NCI-H82 treated with DMSO at 0.1 percent for 48 hours (cell line): ENCODE measurements at regions not wholly inside any gene's neighbourhood (a gene's known extent, or its start where the extent isn't known, plus 50 kb on each side); places are given as distances from the start of the nearest gene placed in this dataset.

Experiments
- DNase-seq: peaks from one replicate; lab custom pipeline; 2025; ENCODE audit not compliant: unreplicated experiment; lab: John Stamatoyannopoulos, UW

DNA sequence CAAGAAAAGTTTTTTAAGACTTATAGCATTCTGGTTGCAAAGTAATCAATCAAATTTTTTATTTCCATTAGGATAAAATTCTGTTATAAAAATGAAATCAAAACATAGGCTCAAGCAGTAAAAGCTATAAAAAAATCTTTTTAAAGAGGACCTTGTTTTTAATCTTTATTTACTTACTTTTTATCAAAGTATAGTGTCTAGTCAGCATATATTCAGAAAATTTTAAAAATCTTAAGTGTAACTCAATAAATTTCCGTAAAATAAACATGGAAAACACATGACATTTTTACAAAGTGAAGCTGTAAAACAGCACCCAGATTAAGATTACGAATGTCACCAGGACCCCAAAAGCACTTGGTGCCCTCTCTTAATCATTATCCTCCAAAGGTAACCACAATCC is 302.4 kb downstream of the TMEM161B start:
- no peak for DNase-seq

DNA sequence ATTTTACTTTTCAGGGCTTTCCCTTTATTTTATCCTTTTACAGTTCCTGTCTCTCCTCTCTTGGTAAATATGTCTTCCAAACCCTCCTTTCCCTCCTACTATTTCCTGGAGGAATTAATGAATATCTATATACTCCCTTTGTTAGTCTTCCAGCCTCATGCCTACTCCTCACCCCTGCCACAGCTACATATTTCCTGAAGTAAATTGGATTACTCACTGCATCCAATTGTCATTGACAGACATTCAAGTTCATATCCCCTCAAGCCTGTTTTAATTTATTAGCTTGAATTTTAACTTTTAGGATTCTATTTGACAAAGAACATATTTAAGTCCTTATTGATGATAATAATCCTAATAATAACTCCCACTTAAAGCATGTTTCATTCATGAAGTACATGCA is 314.5 kb downstream of the TMEM161B start:
- no peak for DNase-seq

DNA sequence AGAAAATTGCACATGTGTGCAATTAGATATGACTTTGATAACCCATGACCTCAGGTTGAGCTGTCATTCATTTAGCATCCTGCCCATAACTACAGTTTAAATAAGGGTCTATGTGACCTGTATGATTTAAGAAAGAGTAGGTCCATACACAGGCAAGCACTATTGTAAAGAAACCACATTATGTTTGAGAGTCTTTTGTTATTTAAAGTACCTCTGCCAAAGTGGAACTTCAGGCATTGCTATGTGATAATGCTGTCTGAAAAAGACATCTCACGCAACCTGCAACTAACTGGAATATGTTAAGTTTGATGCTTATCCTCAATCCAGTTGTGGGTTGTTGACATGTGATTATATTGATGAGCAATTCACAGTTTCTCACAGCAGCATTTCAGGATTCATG is 317.0 kb downstream of the TMEM161B start:
- DNase-seq: no peak

DNA sequence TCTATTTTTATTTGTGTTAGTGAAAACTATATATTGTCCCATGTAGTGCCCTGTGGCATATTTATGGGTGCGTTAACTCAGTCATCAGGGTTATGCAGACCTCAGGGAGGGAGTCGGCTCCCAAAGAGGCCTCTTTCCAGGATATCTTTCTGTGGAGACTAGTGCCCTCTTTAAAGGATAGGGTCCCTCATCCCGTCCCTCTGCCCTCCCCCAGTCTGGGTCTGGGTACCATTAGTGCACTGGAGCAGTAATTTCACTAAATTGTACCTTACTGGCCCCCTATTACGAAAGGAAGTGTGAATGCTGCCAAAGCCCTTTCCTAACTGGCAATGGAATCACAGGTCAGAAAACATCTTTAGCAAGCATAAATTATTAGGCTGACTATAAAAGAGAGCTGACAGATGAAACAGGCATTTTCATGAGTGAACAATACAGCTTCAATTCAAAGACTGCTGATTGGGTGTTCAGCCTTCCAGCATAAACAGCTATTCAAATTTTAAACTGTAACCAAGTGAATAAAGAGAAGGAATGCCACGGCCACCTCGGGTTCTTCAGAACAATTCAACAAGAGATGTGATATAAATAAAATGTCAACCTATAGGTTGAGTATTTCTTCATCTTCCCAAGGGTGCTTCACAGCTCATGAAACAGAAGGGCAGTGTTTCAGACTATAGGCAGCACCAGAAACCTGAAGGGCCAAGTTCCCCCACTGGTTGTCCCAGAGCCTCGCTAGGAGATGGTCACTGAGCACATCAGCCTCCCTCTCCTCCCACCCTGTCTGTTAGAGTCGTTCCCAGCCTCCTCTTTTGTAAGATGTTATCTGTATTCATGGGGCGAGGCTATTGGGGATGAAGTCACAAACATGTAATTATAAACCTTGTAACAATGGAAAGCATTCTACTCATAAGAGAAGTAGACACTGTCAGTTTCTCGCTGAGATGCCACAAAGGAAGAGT is 318.7 kb downstream of the TMEM161B start:
- DNase-seq: no peak

DNA sequence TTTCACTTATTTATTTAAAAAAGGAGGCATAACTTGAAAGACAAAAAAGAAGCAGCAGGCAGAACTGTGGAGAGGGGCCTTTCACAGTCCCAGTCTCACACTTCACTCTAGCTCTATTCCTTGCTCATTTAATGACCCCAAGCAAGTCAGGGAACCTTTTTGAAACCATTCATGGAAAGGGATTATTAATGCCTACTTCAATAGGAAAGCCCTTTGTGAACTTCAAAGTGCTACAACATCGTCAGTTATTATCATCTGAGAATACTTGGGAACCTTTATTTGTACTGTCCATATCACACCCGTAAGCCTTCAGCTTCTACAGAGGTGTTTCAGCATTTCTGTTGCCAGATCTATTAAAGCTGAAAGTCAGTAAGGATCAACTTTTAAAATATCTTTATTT is 320.2 kb downstream of the TMEM161B start:
- DNase-seq: no peak

DNA sequence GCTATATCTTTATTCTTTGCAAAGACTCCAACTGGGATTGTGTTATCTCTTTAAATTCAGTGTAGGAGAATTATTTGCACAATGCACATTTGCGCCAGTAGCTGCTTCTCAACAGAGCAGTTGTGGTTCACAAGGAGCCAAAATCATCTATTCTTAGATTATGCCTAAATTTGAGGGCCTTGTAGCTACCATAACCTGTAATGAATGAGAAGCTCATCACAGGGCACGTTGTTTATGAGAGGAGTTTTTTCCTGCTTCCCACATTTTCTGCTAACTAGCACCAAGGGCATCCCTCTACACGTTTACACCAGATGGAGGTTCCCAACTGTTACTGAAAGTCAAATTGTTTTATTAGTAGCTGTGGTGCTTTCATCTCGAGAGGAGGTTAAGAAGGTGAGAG is 322.4 kb downstream of the TMEM161B start:
- DNase-seq: no peak

DNA sequence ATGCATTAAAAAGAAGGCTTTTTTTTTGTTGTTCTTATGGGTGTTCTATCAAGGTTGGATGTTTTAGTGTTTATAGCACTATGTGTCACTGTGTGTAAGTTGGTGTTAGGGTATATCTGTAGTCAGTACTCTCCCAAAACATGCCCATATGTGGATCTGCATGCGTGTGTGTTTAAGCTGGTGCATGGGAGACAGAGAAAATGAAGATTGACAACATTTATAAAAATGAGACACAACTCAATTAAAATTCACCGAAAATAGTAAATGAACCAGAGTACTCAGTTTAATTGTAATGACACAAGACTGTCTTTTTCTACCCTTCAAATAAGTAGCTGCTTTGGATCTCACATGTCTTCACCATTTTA is 323.4 kb downstream of the TMEM161B start:
- DNase-seq: no peak

DNA sequence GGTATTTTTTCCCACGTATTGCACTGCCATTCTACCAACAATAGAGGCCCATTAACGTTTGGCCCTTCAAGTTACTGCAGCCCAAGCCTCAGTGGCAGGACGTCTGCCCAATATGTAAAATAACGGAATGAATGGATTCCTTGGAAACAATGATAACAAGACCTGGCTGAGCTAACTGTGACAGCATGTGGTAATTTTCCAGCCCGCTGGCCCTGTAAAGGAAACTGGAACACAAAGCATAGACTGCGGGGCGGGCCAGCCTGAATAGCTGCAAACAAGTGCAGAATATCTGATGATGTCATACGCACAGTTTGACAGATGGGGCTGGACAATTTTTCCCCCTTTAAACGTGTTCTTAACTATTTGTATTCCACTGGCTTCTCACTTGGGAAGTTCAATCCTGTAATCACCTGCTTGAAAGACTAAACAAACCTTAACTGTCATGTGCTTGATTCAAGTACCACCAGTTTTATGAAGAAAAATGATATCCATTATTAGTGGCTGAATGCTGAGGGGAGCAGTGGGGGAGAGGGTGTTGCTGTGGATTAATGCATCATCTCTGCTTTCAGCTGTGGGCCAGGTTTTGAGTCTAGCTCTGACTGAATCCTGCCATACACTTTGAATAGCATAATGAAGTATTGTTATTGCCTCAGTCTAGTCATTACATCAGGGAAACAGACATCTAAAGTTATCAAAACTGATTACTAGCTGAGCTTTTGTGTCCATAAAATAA is 323.9 kb downstream of the TMEM161B start:
- DNase-seq: no peak

DNA sequence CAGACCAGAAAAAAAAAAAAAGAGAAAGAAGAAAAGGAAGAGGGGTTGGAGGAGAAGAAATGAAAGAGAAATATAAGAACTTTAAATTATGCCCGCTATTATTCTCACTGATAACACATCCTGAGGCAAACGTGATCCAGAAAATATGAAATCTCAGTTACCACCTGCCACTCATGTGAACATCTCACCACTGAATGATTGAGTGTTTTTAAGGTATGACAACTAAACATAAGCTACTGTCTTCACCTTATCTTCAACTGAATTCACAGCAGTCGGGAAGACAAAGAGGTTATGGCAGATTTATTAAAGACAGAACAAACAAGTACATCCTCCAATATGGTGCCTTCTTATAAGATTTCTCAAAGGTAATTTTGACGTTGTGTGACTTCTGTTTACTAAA is 327.9 kb downstream of the TMEM161B start:
- DNase-seq: no peak

DNA sequence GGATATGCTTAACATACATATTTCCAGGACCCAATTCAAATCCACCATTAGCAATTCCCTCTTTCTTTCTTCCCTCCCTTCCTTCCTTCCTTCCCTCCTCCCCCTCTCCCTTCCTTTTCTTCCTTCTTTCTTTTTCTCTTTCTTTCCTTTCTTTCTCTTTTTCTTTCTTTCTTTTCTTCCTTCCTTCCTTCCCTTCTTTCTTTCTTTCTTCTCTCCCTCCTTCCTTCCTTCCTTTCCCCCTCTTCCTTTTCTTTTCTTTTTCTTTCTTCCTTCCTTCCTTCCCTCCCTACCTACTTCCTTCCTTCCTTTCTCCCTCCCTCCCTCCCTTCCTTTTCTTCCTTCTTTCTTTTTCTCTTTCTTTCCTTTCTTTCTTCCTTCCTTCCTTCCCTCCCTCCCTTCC is 332.0 kb downstream of the TMEM161B start:
- no peak for DNase-seq

DNA sequence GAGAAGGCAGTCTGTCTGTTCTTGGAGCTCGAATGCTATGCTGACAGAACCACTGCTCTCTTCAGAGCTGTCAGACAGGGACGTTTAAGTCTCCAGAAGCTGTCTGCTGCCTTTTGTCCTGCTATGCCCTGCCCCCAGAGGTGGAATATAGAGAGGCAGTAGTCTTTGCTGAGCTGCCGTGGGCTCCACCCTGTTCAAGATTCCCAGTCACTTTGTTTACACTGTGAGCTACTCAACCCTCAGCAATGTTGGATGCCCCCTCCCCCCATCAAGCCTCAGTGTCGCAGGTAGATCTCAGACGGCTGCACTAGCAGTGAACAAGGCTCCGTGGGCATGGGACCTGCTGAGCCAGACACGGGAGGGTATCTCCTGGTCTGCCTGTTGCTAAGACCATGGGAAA is 344.2 kb downstream of the TMEM161B start:
- DNase-seq: no peak

DNA sequence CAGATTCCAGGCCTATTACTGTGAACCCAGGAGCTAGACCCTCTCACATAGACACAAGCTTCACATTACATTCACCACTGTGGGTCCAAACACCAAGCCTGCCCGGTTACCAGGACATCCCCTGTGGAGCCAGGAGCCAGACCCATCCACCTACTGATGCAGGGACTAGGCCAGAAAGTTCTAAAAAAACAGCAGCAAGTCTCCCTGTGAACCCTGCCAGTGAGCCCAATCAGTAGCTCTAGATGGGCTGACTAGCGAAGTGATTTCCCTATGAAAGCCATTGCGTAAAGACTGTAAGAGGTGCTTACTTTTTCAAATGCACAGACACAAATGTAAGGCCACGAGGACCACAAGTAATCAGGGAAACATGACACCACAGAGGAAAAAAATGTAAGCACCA is 352.3 kb downstream of the TMEM161B start:
- no peak for DNase-seq

DNA sequence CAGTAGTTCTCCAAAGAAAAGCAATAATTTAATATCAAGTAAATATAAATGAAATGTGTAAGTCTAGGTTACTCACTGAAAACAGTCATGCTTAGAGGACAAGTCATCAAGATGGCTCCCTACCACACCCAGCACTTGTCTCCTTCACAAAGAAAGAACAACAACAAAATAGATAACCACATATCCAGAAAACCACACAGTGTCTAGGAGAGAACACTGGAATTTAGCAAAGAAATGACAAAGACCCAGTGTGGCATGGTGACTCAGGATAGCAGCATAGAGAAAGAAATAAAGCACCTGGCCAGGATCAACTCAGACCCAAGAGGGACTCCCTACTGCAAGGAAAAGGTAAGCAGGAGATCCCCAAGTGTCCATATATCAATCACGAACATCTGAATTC is 356.2 kb downstream of the TMEM161B start:
- no peak for DNase-seq

DNA sequence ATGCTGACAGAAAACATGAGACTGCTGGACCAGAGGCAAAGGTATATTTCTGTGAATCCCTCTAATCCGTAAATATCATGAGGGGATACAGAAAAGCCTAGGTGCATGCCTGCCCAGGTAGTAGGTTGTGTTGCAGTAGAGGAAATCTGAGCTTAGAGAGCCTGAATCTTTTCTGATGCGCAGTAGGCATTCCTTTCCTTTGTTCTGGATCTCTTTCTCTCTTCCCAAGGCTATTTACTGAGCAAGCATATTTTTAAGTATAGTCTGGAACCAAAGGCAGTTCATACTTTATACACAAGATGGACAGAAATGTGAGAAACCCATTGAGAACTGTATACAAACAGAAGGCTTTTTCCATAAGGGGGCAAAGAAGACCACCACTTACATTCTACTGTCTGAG is 359.3 kb downstream of the TMEM161B start:
- DNase-seq: no peak

DNA sequence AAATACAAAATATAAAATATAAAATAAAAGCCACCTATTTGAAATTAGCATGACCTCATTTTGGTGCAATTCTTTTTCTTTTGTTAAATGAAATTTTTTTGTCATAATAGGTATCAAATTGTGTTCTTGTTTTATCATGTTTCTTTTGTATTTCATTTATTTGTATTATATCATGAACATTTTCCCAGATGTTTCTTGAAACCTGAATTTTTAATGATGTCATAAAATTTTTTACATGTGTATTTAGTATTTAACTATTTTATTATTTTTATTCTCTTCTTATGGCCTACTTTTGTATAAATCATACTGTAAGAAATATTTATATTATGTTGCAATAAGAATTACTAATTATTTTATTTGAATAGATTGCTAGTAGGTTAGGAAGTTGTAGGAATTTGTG is 361.7 kb downstream of the TMEM161B start:
- no peak for DNase-seq

DNA sequence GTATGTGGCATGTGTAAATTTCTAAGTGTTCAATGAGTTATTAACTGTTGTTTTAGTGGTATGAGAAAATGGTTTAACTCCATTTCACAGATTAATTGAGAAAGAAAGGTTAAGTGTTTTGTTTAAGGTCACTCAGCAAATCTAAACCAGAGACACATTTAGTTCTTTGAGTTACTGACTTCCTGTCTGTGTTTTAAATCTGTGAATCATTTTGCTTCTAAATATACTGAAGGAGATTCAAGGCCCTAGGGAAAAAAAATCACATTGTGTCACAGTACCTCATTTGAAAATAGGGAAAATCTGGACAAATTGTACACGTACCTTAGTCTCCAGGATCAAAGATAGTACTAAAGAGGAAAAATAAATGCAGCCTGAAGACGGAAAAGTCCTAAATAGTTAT is 368.2 kb downstream of the TMEM161B start:
- DNase-seq: no peak

DNA sequence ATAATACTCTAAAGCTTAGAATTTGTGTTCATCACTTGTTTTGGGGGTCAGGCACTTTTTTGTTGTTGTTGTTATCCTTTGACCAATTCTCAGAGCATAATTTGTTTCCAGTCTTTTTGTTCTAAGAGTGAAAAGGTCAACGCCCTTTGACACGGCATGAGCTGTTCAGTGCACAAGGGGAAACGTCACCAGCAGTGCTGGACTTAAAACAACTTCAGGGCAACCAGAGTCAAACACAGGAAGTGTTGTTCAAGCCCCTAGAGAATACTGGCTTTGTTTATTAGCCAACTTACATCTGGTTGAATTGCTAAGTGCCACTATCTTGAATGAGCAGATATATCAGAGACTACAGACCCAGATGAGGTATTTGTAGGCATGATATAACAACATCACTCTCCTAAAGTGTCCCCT is 368.9 kb downstream of the TMEM161B start:
- no peak for DNase-seq

DNA sequence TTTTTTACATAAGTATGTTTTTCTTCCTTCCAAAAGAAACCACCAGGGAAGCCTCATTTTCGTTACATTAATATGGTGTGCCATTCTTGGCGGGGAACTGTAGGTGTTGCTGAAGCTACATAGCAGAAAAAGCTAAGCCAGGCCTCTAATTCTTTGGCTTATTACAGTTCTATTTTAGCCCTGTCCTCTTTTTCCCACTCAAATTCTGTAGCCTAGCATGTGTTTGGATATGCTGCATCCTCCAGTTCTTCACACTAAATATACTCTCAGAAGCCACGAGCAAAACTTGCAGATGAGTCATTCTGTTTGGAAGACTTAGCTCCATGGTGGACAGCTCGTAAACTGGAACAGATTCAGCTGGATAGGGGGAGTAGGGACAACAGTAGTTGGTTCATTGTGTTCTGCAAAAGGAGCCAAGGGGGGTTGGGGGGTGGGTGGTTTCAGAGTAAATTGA is 369.4 kb downstream of the TMEM161B start:
- DNase-seq: no peak

DNA sequence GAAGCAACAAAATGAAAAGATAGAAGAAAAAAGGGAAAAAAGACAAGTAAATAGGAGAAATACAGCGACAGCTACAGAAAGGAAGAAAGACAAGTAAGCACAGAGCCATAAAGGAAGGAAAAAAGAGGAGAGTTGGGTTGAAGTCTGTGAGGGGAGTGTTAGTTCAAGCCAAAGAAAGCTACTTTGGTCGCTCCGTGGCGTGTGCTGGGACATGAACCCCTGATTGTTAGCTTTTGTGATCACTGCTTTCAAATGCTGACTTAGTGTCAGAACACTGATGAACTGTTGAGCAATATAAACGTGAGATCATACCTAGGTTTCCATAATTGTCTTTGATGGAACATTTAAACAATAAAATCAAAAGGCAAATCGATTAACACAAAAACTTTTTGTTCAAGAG is 370.1 kb downstream of the TMEM161B start:
- DNase-seq: no peak

DNA sequence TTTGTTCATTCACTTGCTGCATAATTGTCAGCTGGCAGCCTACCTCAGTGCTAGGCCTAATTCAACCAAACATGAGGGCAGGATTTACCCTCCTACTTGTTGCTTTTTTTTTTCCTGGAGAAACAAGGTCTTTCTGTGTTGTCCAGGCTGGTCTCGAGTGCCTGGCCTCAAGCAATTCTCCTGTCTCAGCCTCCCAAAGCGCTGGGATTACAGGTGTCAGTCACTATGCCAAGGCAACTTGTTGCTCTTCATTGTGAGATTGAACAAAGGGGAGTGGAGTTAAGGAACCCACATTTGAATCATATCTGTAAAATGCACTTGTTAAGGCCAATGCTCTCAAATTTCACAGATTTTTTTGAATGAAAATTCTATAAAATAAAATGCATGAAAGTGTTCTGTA is 380.5 kb downstream of the TMEM161B start:
- DNase-seq: no peak

DNA sequence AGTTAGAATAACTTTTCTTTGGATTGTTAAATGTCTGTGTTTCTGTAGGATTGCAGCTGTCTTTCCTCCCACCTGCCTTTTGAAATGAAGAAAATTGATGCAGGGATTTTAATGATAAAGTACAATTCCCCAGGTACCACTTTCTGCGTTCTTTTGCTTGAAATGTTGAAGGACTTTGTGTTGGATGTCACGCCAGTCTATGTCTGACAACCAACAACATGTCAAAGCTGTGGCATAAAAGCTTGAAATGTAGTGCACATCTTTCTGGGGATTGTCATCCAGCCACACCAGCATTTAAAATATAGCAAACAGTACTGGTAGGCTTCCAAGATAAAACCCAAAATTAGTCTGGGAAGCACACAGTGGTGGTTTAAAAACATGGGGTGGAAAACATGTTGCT is 381.4 kb downstream of the TMEM161B start:
- no peak for DNase-seq

DNA sequence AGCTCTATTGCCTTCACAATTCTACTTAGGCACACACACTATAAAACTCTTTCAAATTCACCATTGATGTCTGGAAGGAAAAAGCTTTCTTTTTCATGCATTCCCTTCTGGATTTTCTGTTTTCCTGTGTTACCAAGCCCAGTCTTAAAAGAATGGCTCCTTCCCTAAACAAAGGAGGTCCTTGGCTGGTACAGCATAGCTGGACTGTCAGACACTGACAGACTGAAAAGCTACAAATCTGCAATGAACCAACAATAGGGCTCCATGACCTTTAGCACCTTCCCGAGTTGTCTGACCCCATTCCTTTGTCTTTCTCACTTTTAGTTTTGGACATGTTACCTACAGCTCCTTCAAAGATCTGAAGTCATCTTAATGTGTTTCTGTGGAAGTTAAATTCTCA is 382.5 kb downstream of the TMEM161B start:
- no peak for DNase-seq
